ENCODE measurements at regions not wholly inside any gene's neighbourhood (a gene's known extent, or its start where the extent isn't known, plus 50 kb on each side); places are given as distances from the start of the nearest gene placed in this dataset.
"Not testable (repeated sequence)": the region's sequence is repeated elsewhere in the genome, so short reads cannot be mapped to it uniquely, and the experiment has no call there.

DNA sequence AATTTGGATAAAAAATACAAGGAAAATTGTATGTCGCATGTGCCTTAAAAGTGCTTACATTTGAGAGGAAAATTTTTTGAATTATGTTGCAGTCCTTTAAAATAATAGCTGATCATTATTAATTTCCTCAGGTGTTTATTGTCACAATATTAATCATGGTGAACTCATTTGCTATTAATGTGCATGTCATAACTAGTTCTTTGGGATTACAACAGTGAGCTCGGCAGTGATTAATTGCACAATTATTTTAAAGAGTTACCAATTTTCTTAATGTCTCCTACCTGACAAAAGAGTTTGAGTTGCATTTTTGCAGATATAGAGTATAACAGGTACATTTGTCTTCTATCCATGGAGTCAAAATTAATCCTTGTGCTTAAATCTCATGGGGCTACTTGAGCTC is 854.3 kb downstream of the BRINP3 start:
- no peaks in the 10 kb centered on the region for H3K27me3 ChIP-seq
- no peak overlapping the region for H3K4me3 ChIP-seq
- no peak for TF ChIP-seq Cebpa-rat (IDR thresholded peaks at IDR 0.05)
- no peaks in the 10 kb centered on the region for H3K36me3 ChIP-seq
- H3K4me1 ChIP-seq: no peaks in the 10 kb centered on the region
- H4K20me1 ChIP-seq: no peaks in the 10 kb centered on the region
- H3K9ac ChIP-seq: no peak overlapping the region
- H3K27ac ChIP-seq: no peak overlapping the region
- H3K4me2 ChIP-seq: no peak overlapping the region
- H3K9me3 ChIP-seq: no peaks in the 10 kb centered on the region

- Histone ChIP-seq H3K9ac (no peak overlapping the region), H4K20me1 (no peaks in the 10 kb centered on the region)
- TF ChIP-seq Cebpa-rat (IDR thresholded peaks at IDR 0.05): no peak
Observed at GRCh38 chr1:189627427-189627826, 850.2 kb downstream of the BRINP3 start.

DNA sequence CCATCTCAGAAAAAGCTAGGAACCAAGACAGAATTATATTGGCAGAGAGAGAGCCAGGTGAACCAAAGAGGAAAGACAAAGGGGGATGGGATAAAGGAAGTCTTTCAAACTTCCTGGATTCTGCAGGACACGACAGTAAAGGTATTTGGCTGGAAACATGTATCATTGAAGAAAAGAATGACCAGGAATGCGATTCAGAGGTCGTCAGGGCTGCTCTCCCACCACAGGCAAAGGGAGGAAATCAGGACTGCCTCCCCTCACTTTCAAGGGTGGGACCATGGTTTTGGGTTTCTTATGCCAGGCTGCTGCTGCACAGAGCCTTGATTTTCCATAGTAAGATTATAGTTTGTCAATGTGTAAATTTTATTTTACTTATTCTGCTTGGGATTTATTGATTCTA is 848.8 kb downstream of the BRINP3 start:
- Histone ChIP-seq H3K36me3 (no peaks in the 10 kb centered on the region), H3K9me3 (no peaks in the 10 kb centered on the region), H3K4me1 (no peaks in the 10 kb centered on the region), H3K27ac (no peak overlapping the region), H3K4me3 (no peak overlapping the region), H3K27me3 (no peaks in the 10 kb centered on the region), H3K4me2 (no peak overlapping the region), H3K9ac (no peak overlapping the region), H4K20me1 (no peaks in the 10 kb centered on the region)
- TF ChIP-seq Cebpa-rat (IDR thresholded peaks at IDR 0.05): no peak

More at GRCh38 chr1:189627427-189627826, 850.2 kb downstream of the BRINP3 start:
- no peaks in the 10 kb centered on the region for H3K9me3 ChIP-seq
- no peaks in the 10 kb centered on the region for H3K27me3 ChIP-seq
- no peaks in the 10 kb centered on the region for H3K4me1 ChIP-seq
- no peak overlapping the region for H3K27ac ChIP-seq
- H3K36me3 ChIP-seq: no peaks in the 10 kb centered on the region
- H3K4me2 ChIP-seq: no peak overlapping the region
- no peak overlapping the region for H3K4me3 ChIP-seq

DNA sequence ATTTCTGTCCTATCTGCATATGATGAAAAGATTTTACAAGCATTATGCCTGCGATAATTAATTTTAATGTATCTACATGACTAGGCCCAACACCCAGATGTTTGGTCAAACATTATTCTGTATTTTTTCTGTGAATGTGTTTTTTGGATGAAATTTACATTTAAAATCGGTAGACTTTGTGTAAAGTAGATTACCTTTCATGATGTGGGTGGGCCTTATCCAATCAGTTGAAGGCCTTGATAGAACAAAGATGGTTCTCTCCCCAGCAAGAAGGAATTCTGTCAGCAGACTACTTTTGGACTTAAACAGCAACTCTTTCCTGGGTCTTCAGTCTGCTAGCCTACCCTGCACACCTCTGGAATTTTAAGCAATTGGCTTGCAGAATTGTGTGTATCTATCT is 844.0 kb downstream of the BRINP3 start:
- H3K27me3 ChIP-seq: no peaks in the 10 kb centered on the region
- H3K4me1 ChIP-seq: no peaks in the 10 kb centered on the region
- no peak for TF ChIP-seq Cebpa-rat (IDR thresholded peaks at IDR 0.05)
- no peaks in the 10 kb centered on the region for H3K9me3 ChIP-seq
- H3K27ac ChIP-seq: no peak overlapping the region
- H3K4me2 ChIP-seq: no peak overlapping the region
- H3K36me3 ChIP-seq: no peaks in the 10 kb centered on the region
- no peak overlapping the region for H3K9ac ChIP-seq
- no peaks in the 10 kb centered on the region for H4K20me1 ChIP-seq
- no peak overlapping the region for H3K4me3 ChIP-seq

DNA sequence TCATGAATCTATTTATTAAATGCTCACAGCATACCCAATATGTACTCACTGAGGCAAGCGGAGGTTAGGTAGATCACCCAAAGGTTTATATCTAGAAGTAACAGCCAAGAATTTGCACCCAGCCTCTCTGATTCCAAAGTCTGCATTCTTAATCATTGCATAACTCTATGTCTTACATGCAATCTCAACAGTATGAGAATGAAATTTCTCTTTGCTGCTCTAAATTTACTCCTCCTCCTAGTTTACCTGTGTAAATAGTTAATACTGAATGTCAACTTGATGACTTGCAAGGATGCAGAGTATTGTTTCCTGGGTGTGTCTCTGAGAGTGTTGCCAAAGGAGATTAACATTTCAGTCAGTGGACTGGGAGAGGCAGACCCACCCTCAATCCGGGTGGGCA is 840.6 kb downstream of the BRINP3 start:
- Histone ChIP-seq H3K4me2 (no peak overlapping the region), H3K9me3 (no peaks in the 10 kb centered on the region), H3K27me3 (no peaks in the 10 kb centered on the region), H3K27ac (no peak overlapping the region), H3K9ac (no peak overlapping the region), H3K36me3 (no peaks in the 10 kb centered on the region), H3K4me3 (no peak overlapping the region), H4K20me1 (no peaks in the 10 kb centered on the region), H3K4me1 (no peaks in the 10 kb centered on the region)
- no peak for TF ChIP-seq Cebpa-rat (IDR thresholded peaks at IDR 0.05)

- H3K4me2 ChIP-seq, H3K27me3 ChIP-seq, H3K27ac ChIP-seq, H4K20me1 ChIP-seq, H3K9ac ChIP-seq, H3K36me3 ChIP-seq, H3K4me3 ChIP-seq, H3K9me3 ChIP-seq, H3K4me1 ChIP-seq: not testable (repeated sequence)
Observed at GRCh38 chr1:189644156-189644555, 833.5 kb downstream of the BRINP3 start.

GRCh38 chr1:189644970-189645369 is 832.7 kb downstream of the BRINP3 start:
- H3K9ac ChIP-seq: no peak overlapping the region
- H4K20me1 ChIP-seq: no peaks in the 10 kb centered on the region
- no peak for TF ChIP-seq Cebpa-rat (IDR thresholded peaks at IDR 0.05)
- no peak overlapping the region for H3K27ac ChIP-seq
- no peak overlapping the region for H3K4me2 ChIP-seq
- H3K27me3 ChIP-seq: no peaks in the 10 kb centered on the region
- no peaks in the 10 kb centered on the region for H3K9me3 ChIP-seq
- H3K36me3 ChIP-seq: no peaks in the 10 kb centered on the region
- no peaks in the 10 kb centered on the region for H3K4me1 ChIP-seq
- no peak overlapping the region for H3K4me3 ChIP-seq

DNA sequence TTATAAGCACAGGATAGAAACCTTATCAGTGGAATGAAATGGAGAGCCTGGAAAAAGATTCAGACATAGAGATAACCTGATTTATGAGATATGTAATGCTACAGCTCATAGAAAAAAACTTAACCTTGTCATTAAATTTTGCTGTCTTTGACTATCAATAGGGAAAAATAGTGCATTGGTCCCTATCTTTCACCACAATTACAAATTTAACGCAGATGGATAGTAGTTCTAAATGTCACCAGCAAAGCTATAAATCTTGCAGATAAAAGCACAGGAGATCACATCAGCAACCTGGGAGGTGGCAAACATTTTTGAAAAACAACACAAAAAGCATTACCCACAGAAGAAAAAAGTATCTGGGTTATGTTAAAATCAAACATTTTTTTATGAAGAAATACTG is 831.6 kb downstream of the BRINP3 start:
- no peak overlapping the region for H3K9ac ChIP-seq
- H3K9me3 ChIP-seq: no peaks in the 10 kb centered on the region
- no peaks in the 10 kb centered on the region for H3K27me3 ChIP-seq
- H3K4me2 ChIP-seq: no peak overlapping the region
- no peak overlapping the region for H3K4me3 ChIP-seq
- no peak for TF ChIP-seq Cebpa-rat (IDR thresholded peaks at IDR 0.05)
- no peaks in the 10 kb centered on the region for H3K36me3 ChIP-seq
- no peaks in the 10 kb centered on the region for H4K20me1 ChIP-seq
- H3K27ac ChIP-seq: no peak overlapping the region
- no peaks in the 10 kb centered on the region for H3K4me1 ChIP-seq

DNA sequence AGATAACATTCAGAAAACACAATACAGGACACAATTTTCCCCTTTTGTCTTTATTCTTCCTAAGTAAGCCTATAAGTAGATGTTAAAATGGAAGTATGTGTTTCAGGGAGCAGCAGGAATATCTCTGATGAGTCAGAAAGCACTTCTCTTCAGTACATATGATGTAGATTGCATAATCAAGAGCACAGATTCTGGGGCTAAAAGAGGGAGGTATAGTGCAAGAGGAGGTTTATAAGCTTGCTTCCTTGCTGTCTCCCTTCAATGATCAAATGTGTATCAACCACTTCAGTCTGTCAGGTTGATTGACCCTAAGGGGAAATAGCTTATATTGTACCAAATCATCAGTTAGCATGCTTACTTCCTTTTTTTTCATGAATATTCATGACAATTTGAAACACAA is 822.8 kb downstream of the BRINP3 start:
- no peak for TF ChIP-seq Cebpa-rat (IDR thresholded peaks at IDR 0.05)
- H3K27me3 ChIP-seq: no peaks in the 10 kb centered on the region
- no peaks in the 10 kb centered on the region for H3K9me3 ChIP-seq
- no peaks in the 10 kb centered on the region for H3K4me1 ChIP-seq
- no peak overlapping the region for H3K9ac ChIP-seq
- no peaks in the 10 kb centered on the region for H4K20me1 ChIP-seq
- no peaks in the 10 kb centered on the region for H3K36me3 ChIP-seq
- H3K4me2 ChIP-seq: no peak overlapping the region
- H3K4me3 ChIP-seq: no peak overlapping the region
- no peak overlapping the region for H3K27ac ChIP-seq

GRCh38 chr1:189656628-189657530 is 820.8 kb downstream of the BRINP3 start:
- H3K4me1 ChIP-seq: no peaks in the 10 kb centered on the region
- no peaks in the 10 kb centered on the region for H4K20me1 ChIP-seq
- no peaks in the 10 kb centered on the region for H3K27me3 ChIP-seq
- H3K36me3 ChIP-seq: no peaks in the 10 kb centered on the region
- no peaks in the 10 kb centered on the region for H3K9me3 ChIP-seq
- no peak overlapping the region for H3K4me3 ChIP-seq
- no peak for TF ChIP-seq Cebpa-rat (IDR thresholded peaks at IDR 0.05)
- no peak overlapping the region for H3K9ac ChIP-seq
- no peak overlapping the region for H3K27ac ChIP-seq
- H3K4me2 ChIP-seq: no peak overlapping the region

- TF ChIP-seq Cebpa-rat (IDR thresholded peaks at IDR 0.05): no peak
- no peaks in the 10 kb centered on the region for H3K36me3 ChIP-seq
Observed at GRCh38 chr1:189657715-189658114, 819.9 kb downstream of the BRINP3 start.

More at GRCh38 chr1:189657715-189658114, 819.9 kb downstream of the BRINP3 start:
- H3K27me3 ChIP-seq: no peaks in the 10 kb centered on the region
- H4K20me1 ChIP-seq: no peaks in the 10 kb centered on the region
- no peaks in the 10 kb centered on the region for H3K9me3 ChIP-seq
- H3K27ac ChIP-seq: no peak overlapping the region
- no peak overlapping the region for H3K9ac ChIP-seq
- no peak overlapping the region for H3K4me2 ChIP-seq
- no peak overlapping the region for H3K4me3 ChIP-seq
- no peaks in the 10 kb centered on the region for H3K4me1 ChIP-seq

Measured in BLaER1 (cell line).